Activated CD8-positive, alpha-beta T cell treated with anti-CD3 and anti-CD28 coated beads for 36 hours (primary cell): ENCODE measurements at regions not wholly inside any gene's neighbourhood (a gene's known extent, or its start where the extent isn't known, plus 50 kb on each side); places are given as distances from the start of the nearest gene placed in this dataset.

Experiments
- ATAC-seq: fragments of 200-7000 bp; cut with Tn5 transposase; one replicate; pipeline ENCODE4 v1.10.0; 2021; ENCODE audit warnings: mild to moderate bottlenecking, moderate library complexity
- CTCF ChIA-PET: fragments of 350-600 bp; sonication (Branson Sonifier 250); formaldehyde crosslinking; loops from one replicate; lab custom pipeline; 2021; ENCODE audit warnings: antibody characterized with exemption; lab: Charles Lee
- POLR2A ChIA-PET: fragments of 350-600 bp; sonication (Branson Sonifier 250); formaldehyde crosslinking; loops from one replicate; lab custom pipeline; 2021; ENCODE audit warnings: antibody characterized with exemption; lab: Charles Lee
- DNase-seq: peaks from one replicate; pipeline ENCODE4 v3.0.0-alpha.2; 2020
- H3K27ac Mint-ChIP-seq: one replicate; pipeline ENCODE4 v1.8.0; 2021; ENCODE audit warnings: mild to moderate bottlenecking, mixed read lengths
- H3K27me3 Mint-ChIP-seq: one replicate; pipeline ENCODE4 v1.8.0; 2021; ENCODE audit warnings: mixed read lengths
- H3K36me3 Mint-ChIP-seq: one replicate; pipeline ENCODE4 v1.8.0; 2021; ENCODE audit warnings: low read depth, mixed read lengths
- H3K4me1 Mint-ChIP-seq: one replicate; pipeline ENCODE4 v1.8.0; 2021; ENCODE audit warnings: low read depth, mixed read lengths
- H3K4me3 Mint-ChIP-seq: one replicate; pipeline ENCODE4 v1.8.0; 2021; ENCODE audit warnings: mild to moderate bottlenecking, moderate library complexity, mixed read lengths
- H3K9me3 Mint-ChIP-seq: one replicate; pipeline ENCODE4 v1.8.0; 2021; ENCODE audit warnings: mixed read lengths
- CTCF ChIP-seq: fragments of 200-600 bp; IDR thresholded peaks from one replicate; pipeline ENCODE4 v1.8.0; 2022; ENCODE audit warnings: antibody characterized with exemption, mild to moderate bottlenecking
- intact Hi-C: fragments of 100-400 bp; cut with micrococcal nuclease; formaldehyde crosslinking; loops from one replicate; pipeline ENCODE4 v1.10.0; 2022

GRCh38 chr21:38148046-38148445 is 108.7 kb upstream of the KCNJ15 start:
- intact Hi-C loops = no loop called here
- ATAC-seq (no peak), DNase-seq (no peak)
- Mint-ChIP-seq H3K9me3 (peaks cover 5% of the 10 kb centered on the region), H3K4me1 (no peaks in the 10 kb centered on the region), H3K36me3 (no peaks in the 10 kb centered on the region), H3K4me3 (no peak overlapping the region), H3K27me3 (peaks cover 13% of the 10 kb centered on the region), H3K27ac (no peak overlapping the region)
- CTCF ChIA-PET = interaction anchor here (1.2 to 2.0 kb wide), 2 partner anchors 21 to 204 kb away, joined by 3 to 8 read pairs; no protein-coding TSS in a partner anchor
- POLR2A ChIA-PET = interaction anchor here (0.9 kb wide), 1 partner anchor 27 kb away, joined by 4 read pairs; no protein-coding TSS in a partner anchor
- TF ChIP-seq CTCF = no peak

GRCh38 chr21:38151021-38151645 is 105.7 kb upstream of the KCNJ15 start:
- Mint-ChIP-seq H3K4me1 (no peaks in the 10 kb centered on the region), H3K36me3 (no peaks in the 10 kb centered on the region), H3K4me3 (no peak overlapping the region), H3K27me3 (peaks cover 22% of the 10 kb centered on the region), H3K27ac (no peak overlapping the region), H3K9me3 (no peaks in the 10 kb centered on the region)
- TF ChIP-seq CTCF = no peak
- no peak for DNase-seq
- ChIA-PET CTCF (no interaction called here), POLR2A (no interaction called here)
- no peak for ATAC-seq
- intact Hi-C loops = no loop called here

- Mint-ChIP-seq H3K27ac (no peak overlapping the region), H3K4me3 (no peak overlapping the region), H3K4me1 (no peaks in the 10 kb centered on the region), H3K36me3 (no peaks in the 10 kb centered on the region), H3K9me3 (no peaks in the 10 kb centered on the region), H3K27me3 (peaks cover 21% of the 10 kb centered on the region)
- ATAC-seq = no peak
- DNase-seq = no peak
- TF ChIP-seq CTCF = no peak
- ChIA-PET POLR2A (interaction anchor here (0.7 to 0.9 kb wide), 2 partner anchors 31 to 417 kb away, joined by 3 read pairs; no protein-coding TSS in a partner anchor), CTCF (interaction anchor here (1.4 to 4.6 kb wide), 2 partner anchors 11 to 197 kb away, joined by 5 to 55 read pairs; no protein-coding TSS in a partner anchor)
- intact Hi-C loops = no loop called here
These were observed 100.6 kb upstream of the KCNJ15 start for GRCh38 chr21:38156200-38156599.

- no peak for ATAC-seq
- ChIA-PET CTCF (interaction anchor here (0.7 to 4.6 kb wide), 7 partner anchors 8 to 426 kb away, joined by 3 to 55 read pairs (median 3); no protein-coding TSS in a partner anchor), POLR2A (no interaction called here)
- TF ChIP-seq CTCF = peak; percentile 86
- peak; percentile 72 for DNase-seq
- H3K36me3 Mint-ChIP-seq = no peaks in the 10 kb centered on the region
- no peaks in the 10 kb centered on the region for H3K9me3 Mint-ChIP-seq
- H3K4me1 Mint-ChIP-seq = no peaks in the 10 kb centered on the region
- intact Hi-C loops = loop anchor here (2.0 kb wide), 1 partner anchor 197 kb away; no protein-coding TSS in a partner anchor
- peaks cover 12% of the 10 kb centered on the region for H3K27me3 Mint-ChIP-seq
- H3K27ac Mint-ChIP-seq = no peak overlapping the region
- H3K4me3 Mint-ChIP-seq = no peak overlapping the region
These were observed 97.4 kb upstream of the KCNJ15 start for GRCh38 chr21:38159355-38159754.

GRCh38 chr21:38165466-38166172 is 91.2 kb upstream of the KCNJ15 start:
- POLR2A ChIA-PET = no interaction called here
- Mint-ChIP-seq H3K9me3 (no peaks in the 10 kb centered on the region), H3K27me3 (peaks cover 2% of the 10 kb centered on the region), H3K36me3 (no peaks in the 10 kb centered on the region), H3K4me3 (no peak overlapping the region), H3K27ac (no peak overlapping the region), H3K4me1 (no peaks in the 10 kb centered on the region)
- DNase-seq (no peak), ATAC-seq (no peak)
- intact Hi-C loops = no loop called here
- TF ChIP-seq CTCF = no peak
- CTCF ChIA-PET = no interaction called here
